ENCODE measurements at regions not wholly inside any gene's neighbourhood (a gene's known extent, or its start where the extent isn't known, plus 50 kb on each side); places are given as distances from the start of the nearest gene placed in this dataset.

GRCh38 chr10:9126728-9127127 lies 1072.2 kb downstream of the GATA3 start:
- Histone ChIP-seq H4K8ac (ENCODE audit: low read depth in 2 of 2, low read length in 2 of 2) (no peak overlapping the region), H2BK5ac (ENCODE audit: low read depth, low read length, poor library complexity, severe bottlenecking) (no peak overlapping the region), H2BK15ac (ENCODE audit: low read depth, low read length) (no peak overlapping the region), H3K56ac (ENCODE audit: extremely low read depth, insufficient read depth, low read length) (no peak overlapping the region), H3K23ac (ENCODE audit: low read depth, low read length) (no peak overlapping the region), H3K27me3 (ENCODE audit: control insufficient read depth, insufficient read depth, low read length) (no peaks in the 10 kb centered on the region), H3K4me2 (ENCODE audit: low read depth, low read length) (no peak overlapping the region), H3K9ac (ENCODE audit: low read depth, low read length) (no peak overlapping the region), H3K4me1 (ENCODE audit: control insufficient read depth, insufficient read depth, low read length) (no peaks in the 10 kb centered on the region), H3K79me1 (ENCODE audit: low read depth in 1 of 2, low read length in 2 of 2) (no peaks in the 10 kb centered on the region), H3K4me3 (ENCODE audit: insufficient read depth, low read depth, low read length) (no peak overlapping the region), H2AFZ (replicated peaks; ENCODE audit: low read length, poor library complexity) (no peak overlapping the region), H2BK120ac (ENCODE audit: low read depth, low read length) (no peak overlapping the region), H3K27ac (ENCODE audit: insufficient read depth, low read length) (no peak overlapping the region), H4K91ac (ENCODE audit: insufficient read depth, low read depth, low read length) (no peak overlapping the region), H3K36me3 (ENCODE audit: control insufficient read depth, insufficient read depth, low read length) (no peaks in the 10 kb centered on the region), H2AK9ac (replicated peaks; ENCODE audit: low read depth, low read length, poor library complexity) (no peak overlapping the region), H4K5ac (ENCODE audit: low read depth, low read length) (no peak overlapping the region), H3K4ac (ENCODE audit: low read depth, low read length) (no peak overlapping the region), H3K18ac (ENCODE audit: low read depth, low read length) (no peak overlapping the region), H2BK20ac (ENCODE audit: low read depth, low read length) (no peak overlapping the region), H4K20me1 (ENCODE audit: insufficient read depth, low read length) (no peaks in the 10 kb centered on the region), H3K14ac (replicated peaks; ENCODE audit: low read depth, low read length) (no peak overlapping the region), H2AK5ac (ENCODE audit: low read depth, low read length) (no peak overlapping the region), H3K9me1 (ENCODE audit: insufficient read depth, low read length) (no peaks in the 10 kb centered on the region), H3K9me3 (ENCODE audit: control insufficient read depth, insufficient read depth, low read length) (peaks cover 2% of the 10 kb centered on the region)
- in situ Hi-C loops (cut with MboI; ENCODE audit: low sequenced_read_pairs) (no loop called here), intact Hi-C loops (cut with micrococcal nuclease) (no loop called here), dilution Hi-C loops (cut with HindIII; ENCODE audit: low sequenced_read_pairs, unreplicated experiment) (no loop called here)
- DNase-seq (no peak), ATAC-seq (ENCODE audit: low read depth) (no peak)
- ChIA-PET POLR2A (ENCODE audit: unreplicated experiment) (no interaction called here), CTCF (no interaction called here)
- no CpG with 5 or more reads among the region's 4 CpGs for WGBS, 2 experiments (ENCODE audit: extremely low coverage in 2 of 2, insufficient read length in 1 of 2)
- no TSS peak for BruUV-seq (replicated peaks)
- TF ChIP-seq CEBPB (IDR thresholded peaks at IDR 0.05; ENCODE audit: low read depth, low read length) (no peak), USF2 (IDR thresholded peaks at IDR 0.05; ENCODE audit: low read depth, low read length) (no peak), RFX5 (IDR thresholded peaks at IDR 0.05; ENCODE audit: low read depth, low read length) (no peak), RAD21 (IDR thresholded peaks at IDR 0.05; ENCODE audit: low read length) (no peak), ELK1 (IDR thresholded peaks at IDR 0.05; ENCODE audit: borderline replicate concordance, low read depth, low read length) (no peak), MXI1 (IDR thresholded peaks at IDR 0.05; ENCODE audit: borderline replicate concordance, low read depth, low read length) (no peak), MAFK (IDR thresholded peaks at IDR 0.05; ENCODE audit: low read depth, low read length) (no peak), SMC3 (IDR thresholded peaks at IDR 0.05; ENCODE audit: low read depth, low read length) (no peak), FOS (IDR thresholded peaks at IDR 0.05; ENCODE audit: low read depth, low read length) (no peak)

Measured in IMR-90 (cell line).